ENCODE measurements at regions not wholly inside any gene's neighbourhood (a gene's known extent, or its start where the extent isn't known, plus 50 kb on each side); places are given as distances from the start of the nearest gene placed in this dataset.
"Not testable (repeated sequence)": the region's sequence is repeated elsewhere in the genome, so short reads cannot be mapped to it uniquely, and the experiment has no call there.

GRCh38 chr3:182514236-182514964 is 278.9 kb upstream of the ATP11B start:
- TF ChIP-seq, protein P1, sequence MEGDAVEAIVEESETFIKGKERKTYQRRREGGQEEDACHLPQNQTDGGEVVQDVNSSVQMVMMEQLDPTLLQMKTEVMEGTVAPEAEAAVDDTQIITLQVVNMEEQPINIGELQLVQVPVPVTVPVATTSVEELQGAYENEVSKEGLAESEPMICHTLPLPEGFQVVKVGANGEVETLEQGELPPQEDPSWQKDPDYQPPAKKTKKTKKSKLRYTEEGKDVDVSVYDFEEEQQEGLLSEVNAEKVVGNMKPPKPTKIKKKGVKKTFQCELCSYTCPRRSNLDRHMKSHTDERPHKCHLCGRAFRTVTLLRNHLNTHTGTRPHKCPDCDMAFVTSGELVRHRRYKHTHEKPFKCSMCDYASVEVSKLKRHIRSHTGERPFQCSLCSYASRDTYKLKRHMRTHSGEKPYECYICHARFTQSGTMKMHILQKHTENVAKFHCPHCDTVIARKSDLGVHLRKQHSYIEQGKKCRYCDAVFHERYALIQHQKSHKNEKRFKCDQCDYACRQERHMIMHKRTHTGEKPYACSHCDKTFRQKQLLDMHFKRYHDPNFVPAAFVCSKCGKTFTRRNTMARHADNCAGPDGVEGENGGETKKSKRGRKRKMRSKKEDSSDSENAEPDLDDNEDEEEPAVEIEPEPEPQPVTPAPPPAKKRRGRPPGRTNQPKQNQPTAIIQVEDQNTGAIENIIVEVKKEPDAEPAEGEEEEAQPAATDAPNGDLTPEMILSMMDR (IDR thresholded peaks at IDR 0.05), result no peak
- Mint-ChIP-seq H3K4me3 (ENCODE audit: unreplicated experiment) (no peak overlapping the region), H3K4me1 (ENCODE audit: unreplicated experiment) (peaks cover 11% of the 10 kb centered on the region), H3K27ac (ENCODE audit: unreplicated experiment) (no peak overlapping the region), H3K9me3 (ENCODE audit: unreplicated experiment) (no peaks in the 10 kb centered on the region), H3K27me3 (ENCODE audit: unreplicated experiment) (peaks cover 9% of the 10 kb centered on the region), H3K36me3 (ENCODE audit: unreplicated experiment) (no peaks in the 10 kb centered on the region)
- DNase-seq (ENCODE audit: extremely low spot score, unreplicated experiment), result no peak

- DNase-seq (ENCODE audit: extremely low spot score, unreplicated experiment), result no peak
- Mint-ChIP-seq H3K36me3 (ENCODE audit: unreplicated experiment) (no peaks in the 10 kb centered on the region), H3K4me1 (ENCODE audit: unreplicated experiment) (no peaks in the 10 kb centered on the region), H3K27me3 (ENCODE audit: unreplicated experiment) (peaks cover 5% of the 10 kb centered on the region), H3K9me3 (ENCODE audit: unreplicated experiment) (no peaks in the 10 kb centered on the region), H3K27ac (ENCODE audit: unreplicated experiment) (no peak overlapping the region), H3K4me3 (ENCODE audit: unreplicated experiment) (no peak overlapping the region)
- TF ChIP-seq, protein P1 (IDR thresholded peaks at IDR 0.05), result no peak
Observed at GRCh38 chr3:182516597-182517336, 276.5 kb upstream of the ATP11B start.

DNA sequence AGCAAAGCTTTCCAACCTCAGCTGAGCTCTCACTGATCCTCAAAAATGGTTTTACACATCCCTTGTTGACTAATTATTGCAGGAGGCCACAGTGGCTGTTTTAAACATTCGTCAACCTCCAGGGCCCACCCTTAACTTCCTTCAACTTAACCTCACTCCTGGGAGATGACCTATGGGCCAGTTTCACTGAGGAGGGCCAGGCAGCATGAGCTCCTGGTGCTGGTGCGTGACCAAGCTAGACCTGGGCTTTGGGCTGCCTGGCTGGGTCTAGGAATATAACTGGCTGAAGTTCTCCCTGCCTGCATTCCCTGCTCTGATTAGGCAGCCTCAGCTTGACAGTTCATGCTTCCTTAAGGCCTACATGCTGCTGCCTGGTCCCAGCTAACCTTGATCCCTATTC is 273.7 kb upstream of the ATP11B start:
- TF ChIP-seq, protein P1 (IDR thresholded peaks at IDR 0.05), result no peak
- Mint-ChIP-seq H3K27ac (ENCODE audit: unreplicated experiment) (no peak overlapping the region), H3K9me3 (ENCODE audit: unreplicated experiment) (no peaks in the 10 kb centered on the region), H3K36me3 (ENCODE audit: unreplicated experiment) (no peaks in the 10 kb centered on the region), H3K4me3 (ENCODE audit: unreplicated experiment) (no peak overlapping the region), H3K27me3 (ENCODE audit: unreplicated experiment) (peaks cover 5% of the 10 kb centered on the region), H3K4me1 (ENCODE audit: unreplicated experiment) (no peaks in the 10 kb centered on the region)
- DNase-seq (ENCODE audit: extremely low spot score, unreplicated experiment), result no peak

- H3K27me3 Mint-ChIP-seq (ENCODE audit: unreplicated experiment), result peaks cover 7% of the 10 kb centered on the region
- no peak overlapping the region for H3K4me3 Mint-ChIP-seq (ENCODE audit: unreplicated experiment)
- H3K9me3 Mint-ChIP-seq (ENCODE audit: unreplicated experiment), result no peaks in the 10 kb centered on the region
- H3K4me1 Mint-ChIP-seq (ENCODE audit: unreplicated experiment), result no peaks in the 10 kb centered on the region
- H3K27ac Mint-ChIP-seq (ENCODE audit: unreplicated experiment), result no peak overlapping the region
- no peak for DNase-seq (ENCODE audit: extremely low spot score, unreplicated experiment)
- H3K36me3 Mint-ChIP-seq (ENCODE audit: unreplicated experiment), result no peaks in the 10 kb centered on the region
- TF ChIP-seq, protein P1 (IDR thresholded peaks at IDR 0.05), result no peak
Observed at GRCh38 chr3:182521339-182521738, 272.0 kb upstream of the ATP11B start.

- H3K9me3 Mint-ChIP-seq (ENCODE audit: unreplicated experiment); DNase-seq (ENCODE audit: extremely low spot score, unreplicated experiment); H3K36me3 Mint-ChIP-seq (ENCODE audit: unreplicated experiment); H3K4me3 Mint-ChIP-seq (ENCODE audit: unreplicated experiment); H3K27ac Mint-ChIP-seq (ENCODE audit: unreplicated experiment); H3K4me1 Mint-ChIP-seq (ENCODE audit: unreplicated experiment); H3K27me3 Mint-ChIP-seq (ENCODE audit: unreplicated experiment): not testable (repeated sequence)
Observed at GRCh38 chr3:182523424-182523823, 269.9 kb upstream of the ATP11B start.

Data from osteocyte (in vitro differentiated cells).